Gastroesophageal sphincter (tissue), 4 donors: ENCODE measurements at regions not wholly inside any gene's neighbourhood (a gene's known extent, or its start where the extent isn't known, plus 50 kb on each side); places are given as distances from the start of the nearest gene placed in this dataset.

ENCODE experiments used
- ATAC-seq: fragments of 150-250 bp; one replicate; pipeline ENCODE4 v1.9.1; 2016; ENCODE audit warnings: mild to moderate bottlenecking, moderate library complexity
- H3K27ac ChIP-seq, 4 donors: fragments of 200-600 bp; sonication (generic) in 3 of 4; 1 replicate in 3 of 4; 2 replicates in 1 of 4; pipeline ENCODE4 v1.5.1; 2016 to 2019
- H3K27me3 ChIP-seq: fragments of 200-600 bp; sonication (generic); one replicate; pipeline ENCODE4 v1.5.1; 2019
- H3K36me3 ChIP-seq, 2 donors: fragments of 200-600 bp; sonication (generic); one replicate each; pipeline ENCODE4 v1.5.1; 2019; ENCODE audit warnings: control low read depth in 1 of 2
- H3K4me1 ChIP-seq, 3 donors: fragments of 200-600 bp; sonication (generic); 1 replicate in 2 of 3; 2 replicates in 1 of 3; pipeline ENCODE4 v1.5.1; 2016 to 2019; ENCODE audit warnings: control low read depth in 2 of 3
- H3K4me3 ChIP-seq, 2 donors: fragments of 200-600 bp; sonication (generic); one replicate each; pipeline ENCODE4 v1.5.1; 2019; ENCODE audit warnings: mild to moderate bottlenecking in 1 of 2, moderate library complexity in 1 of 2
- H3K9me3 ChIP-seq, 3 donors: fragments of 200-600 bp; sonication (generic); one replicate each; pipeline ENCODE4 v1.5.1; 2017 to 2019; ENCODE audit warnings: control low read depth in 2 of 3
- EP300 ChIP-seq: sonication (generic); formaldehyde crosslinking; IDR thresholded peaks from one replicate; pipeline ENCODE4 v1.6.1; 2017; ENCODE audit warnings: antibody characterized with exemption, mild to moderate bottlenecking
- POLR2A ChIP-seq, 2 donors: fragments of 450-650 bp; IDR thresholded peaks; one replicate each; pipeline ENCODE4 v1.6.1; 2017; ENCODE audit warnings: antibody characterized with exemption in 2 of 2, mild to moderate bottlenecking in 2 of 2, moderate library complexity in 1 of 2
- POLR2AphosphoS5 ChIP-seq: sonication (generic); formaldehyde crosslinking; IDR thresholded peaks from one replicate; pipeline ENCODE4 v1.6.1; 2017; ENCODE audit warnings: antibody characterized with exemption
- WGBS, 2 donors: methylation state at CpG; one replicate each; pipeline ENCODE4 v1.1.5; 2018; ENCODE audit warnings: low coverage in 1 of 2; 5-methylcytosine and 5-hydroxymethylcytosine counted together
- TF ChIP-seq, protein P1 (sequence below), 4 experiments: fragments of 200-600 bp in 2 of 4; fragments of 450-650 bp in 2 of 4; sonication (generic) in 1 of 4; IDR thresholded peaks; one replicate each; pipeline ENCODE4 v1.5.1; 2017 to 2019; ENCODE audit warnings: antibody characterized with exemption in 4 of 4, mild to moderate bottlenecking in 2 of 4, moderate library complexity in 2 of 4

GRCh38 chr10:62652114-62652513 lies 152.4 kb upstream of the ADO start:
- 93% methylated on average over 2 of the region's 2 CpGs; no CpG with 5 or more reads in 1 of the 2 donors for WGBS, 2 donors

DNA sequence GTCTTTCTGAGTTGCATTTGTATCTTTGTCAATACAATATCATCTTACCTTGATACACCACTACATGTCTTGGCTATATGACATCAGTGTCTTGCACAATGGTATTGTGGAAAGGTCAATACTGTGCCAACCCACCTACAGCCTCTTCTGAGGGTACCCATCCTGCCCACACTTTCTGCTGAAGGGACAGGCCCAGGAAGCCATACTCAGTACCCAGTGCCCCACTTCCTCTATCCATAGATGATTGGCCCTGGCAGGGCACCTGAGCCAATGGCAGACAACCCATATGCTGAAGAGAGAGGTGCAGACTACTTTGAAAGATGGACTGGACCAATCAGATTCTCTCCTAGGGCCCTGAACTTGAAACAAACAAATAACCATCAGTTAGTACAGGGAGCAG lies 152.0 kb upstream of the ADO start:
- no peaks in the 10 kb centered on the region for H3K36me3 ChIP-seq
- no peak overlapping the region for H3K27ac ChIP-seq
- H3K9me3 ChIP-seq = no peaks in the 10 kb centered on the region
- no peak for ATAC-seq
- TF ChIP-seq POLR2A (IDR thresholded peaks at IDR 0.05) = no peak
- no peak for TF ChIP-seq EP300
- TF ChIP-seq, protein P1, sequence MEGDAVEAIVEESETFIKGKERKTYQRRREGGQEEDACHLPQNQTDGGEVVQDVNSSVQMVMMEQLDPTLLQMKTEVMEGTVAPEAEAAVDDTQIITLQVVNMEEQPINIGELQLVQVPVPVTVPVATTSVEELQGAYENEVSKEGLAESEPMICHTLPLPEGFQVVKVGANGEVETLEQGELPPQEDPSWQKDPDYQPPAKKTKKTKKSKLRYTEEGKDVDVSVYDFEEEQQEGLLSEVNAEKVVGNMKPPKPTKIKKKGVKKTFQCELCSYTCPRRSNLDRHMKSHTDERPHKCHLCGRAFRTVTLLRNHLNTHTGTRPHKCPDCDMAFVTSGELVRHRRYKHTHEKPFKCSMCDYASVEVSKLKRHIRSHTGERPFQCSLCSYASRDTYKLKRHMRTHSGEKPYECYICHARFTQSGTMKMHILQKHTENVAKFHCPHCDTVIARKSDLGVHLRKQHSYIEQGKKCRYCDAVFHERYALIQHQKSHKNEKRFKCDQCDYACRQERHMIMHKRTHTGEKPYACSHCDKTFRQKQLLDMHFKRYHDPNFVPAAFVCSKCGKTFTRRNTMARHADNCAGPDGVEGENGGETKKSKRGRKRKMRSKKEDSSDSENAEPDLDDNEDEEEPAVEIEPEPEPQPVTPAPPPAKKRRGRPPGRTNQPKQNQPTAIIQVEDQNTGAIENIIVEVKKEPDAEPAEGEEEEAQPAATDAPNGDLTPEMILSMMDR (IDR thresholded peaks at IDR 0.05) = no peak
- TF ChIP-seq POLR2AphosphoS5 = no peak
- H3K4me3 ChIP-seq = no peak overlapping the region
- no peaks in the 10 kb centered on the region for H3K4me1 ChIP-seq
- no peaks in the 10 kb centered on the region for H3K27me3 ChIP-seq

More at GRCh38 chr10:62652114-62652513, 152.4 kb upstream of the ADO start:
- H3K27me3 ChIP-seq = no peaks in the 10 kb centered on the region
- no peaks in the 10 kb centered on the region for H3K36me3 ChIP-seq
- ATAC-seq = no peak
- H3K27ac ChIP-seq = no peak overlapping the region
- H3K4me1 ChIP-seq = no peaks in the 10 kb centered on the region
- no peaks in the 10 kb centered on the region for H3K9me3 ChIP-seq
- no peak for TF ChIP-seq EP300
- TF ChIP-seq, protein P1 (IDR thresholded peaks at IDR 0.05) = no peak
- TF ChIP-seq POLR2A (IDR thresholded peaks at IDR 0.05) = no peak
- TF ChIP-seq POLR2AphosphoS5 = no peak
- H3K4me3 ChIP-seq = no peak overlapping the region

DNA sequence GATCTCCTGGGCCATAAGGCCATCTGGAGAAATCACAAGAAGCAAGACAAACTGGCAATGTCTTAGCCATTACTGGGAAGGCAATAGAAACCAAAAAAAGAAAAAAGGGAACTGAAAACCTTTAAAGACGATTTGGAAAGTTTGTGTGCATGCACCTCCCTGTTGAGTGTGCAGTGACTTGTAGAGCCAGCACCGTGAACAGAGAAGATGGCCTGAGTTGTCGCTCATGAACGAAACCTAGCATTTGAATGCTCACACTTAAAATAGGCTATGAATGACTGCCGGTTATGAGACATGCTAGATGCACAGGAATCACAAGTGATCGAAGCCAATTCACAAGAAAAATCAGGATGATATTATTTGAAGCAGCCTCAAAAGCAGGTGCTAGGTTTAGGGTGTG lies 151.3 kb upstream of the ADO start:
- TF ChIP-seq POLR2A (IDR thresholded peaks at IDR 0.05) (no peak), EP300 (no peak), POLR2AphosphoS5 (no peak)
- TF ChIP-seq, protein P1 (IDR thresholded peaks at IDR 0.05) = no peak
- Histone ChIP-seq H3K9me3 (no peaks in the 10 kb centered on the region), H3K4me1 (no peaks in the 10 kb centered on the region), H3K36me3 (no peaks in the 10 kb centered on the region), H3K27ac (no peak overlapping the region), H3K27me3 (no peaks in the 10 kb centered on the region), H3K4me3 (no peak overlapping the region)
- no peak for ATAC-seq
- 75 to 87% methylated on average over 6 of the region's 6 CpGs for WGBS, 2 donors

DNA sequence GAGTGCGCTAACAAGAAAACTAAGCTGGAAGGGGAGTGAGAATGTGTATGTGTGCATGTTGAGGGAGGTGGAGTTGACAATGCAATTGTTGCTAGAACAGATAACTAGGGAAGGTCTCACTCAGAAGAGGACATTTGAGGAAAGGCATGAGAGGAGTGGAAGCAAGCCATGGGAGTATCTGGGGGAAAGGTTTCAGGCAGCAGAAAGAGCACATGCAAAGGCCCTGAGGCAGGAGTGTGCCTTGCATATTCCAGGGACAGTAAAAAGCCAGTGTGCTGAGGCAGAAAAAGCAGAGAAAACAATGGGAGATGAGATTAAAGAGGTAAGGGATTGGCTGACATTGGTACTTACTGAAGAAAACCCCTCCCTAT lies 149.6 kb upstream of the ADO start:
- H3K4me3 ChIP-seq = no peak overlapping the region
- no peaks in the 10 kb centered on the region for H3K4me1 ChIP-seq
- H3K36me3 ChIP-seq = no peaks in the 10 kb centered on the region
- 93 to 100% methylated on average over 1 of the region's 1 CpG for WGBS, 2 donors
- TF ChIP-seq POLR2AphosphoS5 (no peak), POLR2A (IDR thresholded peaks at IDR 0.05) (no peak), EP300 (no peak)
- TF ChIP-seq, protein P1 (IDR thresholded peaks at IDR 0.05) = no peak
- no peak for ATAC-seq
- no peak overlapping the region for H3K27ac ChIP-seq
- no peaks in the 10 kb centered on the region for H3K27me3 ChIP-seq
- no peaks in the 10 kb centered on the region for H3K9me3 ChIP-seq

GRCh38 chr10:62655337-62655994 lies 149.1 kb upstream of the ADO start:
- TF ChIP-seq EP300 = no peak
- no peak for TF ChIP-seq POLR2AphosphoS5
- TF ChIP-seq, protein P1 (IDR thresholded peaks at IDR 0.05) = no peak
- no peak for TF ChIP-seq POLR2A (IDR thresholded peaks at IDR 0.05)
- H3K4me3 ChIP-seq = no peak overlapping the region
- no peaks in the 10 kb centered on the region for H3K4me1 ChIP-seq
- WGBS, 2 donors = 80 to 87% methylated on average over 1 to 6 of the region's 6 CpGs
- no peaks in the 10 kb centered on the region for H3K9me3 ChIP-seq
- H3K27ac ChIP-seq = no peak overlapping the region
- no peaks in the 10 kb centered on the region for H3K27me3 ChIP-seq
- no peak for ATAC-seq
- no peaks in the 10 kb centered on the region for H3K36me3 ChIP-seq
